ENCODE measurements at regions not wholly inside any gene's neighbourhood (a gene's known extent, or its start where the extent isn't known, plus 50 kb on each side); places are given as distances from the start of the nearest gene placed in this dataset.

DNA sequence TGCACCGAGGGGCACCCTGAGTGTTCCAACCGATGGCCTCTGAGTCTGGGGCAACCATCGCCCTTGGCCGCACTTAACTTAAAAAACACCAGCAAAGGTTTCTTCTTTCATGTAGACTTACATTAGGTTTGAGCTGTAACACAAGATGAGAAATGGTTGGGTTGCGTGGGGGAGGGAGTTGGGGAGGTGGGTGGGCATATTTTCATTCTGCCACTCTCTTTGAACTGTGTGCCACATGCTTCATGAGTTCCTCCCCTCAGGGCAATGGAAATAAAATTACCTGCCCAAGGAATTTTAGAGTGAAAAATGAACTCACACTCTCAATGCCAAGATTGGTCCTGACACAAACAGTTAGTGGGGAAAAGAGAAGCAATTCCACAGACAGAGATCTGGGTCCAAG, 430.1 kb upstream of the USP24 start:
- TF ChIP-seq, protein P1, sequence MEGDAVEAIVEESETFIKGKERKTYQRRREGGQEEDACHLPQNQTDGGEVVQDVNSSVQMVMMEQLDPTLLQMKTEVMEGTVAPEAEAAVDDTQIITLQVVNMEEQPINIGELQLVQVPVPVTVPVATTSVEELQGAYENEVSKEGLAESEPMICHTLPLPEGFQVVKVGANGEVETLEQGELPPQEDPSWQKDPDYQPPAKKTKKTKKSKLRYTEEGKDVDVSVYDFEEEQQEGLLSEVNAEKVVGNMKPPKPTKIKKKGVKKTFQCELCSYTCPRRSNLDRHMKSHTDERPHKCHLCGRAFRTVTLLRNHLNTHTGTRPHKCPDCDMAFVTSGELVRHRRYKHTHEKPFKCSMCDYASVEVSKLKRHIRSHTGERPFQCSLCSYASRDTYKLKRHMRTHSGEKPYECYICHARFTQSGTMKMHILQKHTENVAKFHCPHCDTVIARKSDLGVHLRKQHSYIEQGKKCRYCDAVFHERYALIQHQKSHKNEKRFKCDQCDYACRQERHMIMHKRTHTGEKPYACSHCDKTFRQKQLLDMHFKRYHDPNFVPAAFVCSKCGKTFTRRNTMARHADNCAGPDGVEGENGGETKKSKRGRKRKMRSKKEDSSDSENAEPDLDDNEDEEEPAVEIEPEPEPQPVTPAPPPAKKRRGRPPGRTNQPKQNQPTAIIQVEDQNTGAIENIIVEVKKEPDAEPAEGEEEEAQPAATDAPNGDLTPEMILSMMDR (IDR thresholded peaks at IDR 0.05; ENCODE audit: low read length), result no peak
- no peak for TF ChIP-seq EZH2 (IDR thresholded peaks at IDR 0.05; ENCODE audit: borderline replicate concordance, low read length)
